H1 (cell line): ENCODE measurements at regions not wholly inside any gene's neighbourhood (a gene's known extent, or its start where the extent isn't known, plus 50 kb on each side); places are given as distances from the start of the nearest gene placed in this dataset.

Source experiments
- ASH2L ChIP-seq: fragments of 200-600, 300-600 bp; sonication (generic); IDR thresholded peaks from one replicate; pipeline ENCODE4 v1.7.1; 2017; ENCODE audit warnings: low read length
- CHD7 ChIP-seq: fragments of 300-600 bp; sonication (generic); IDR thresholded peaks from 2 replicates; pipeline ENCODE4 v1.7.1; 2012; ENCODE audit warnings: low read length, moderate library complexity, mild to moderate bottlenecking, inconsistent platforms; ENCODE audit not compliant: insufficient replicate concordance
- CREB1 ChIP-seq: IDR thresholded peaks from 2 replicates; pipeline ENCODE4 v1.6.1; 2012; ENCODE audit warnings: inconsistent platforms
- JUND ChIP-seq: IDR thresholded peaks from 2 replicates; pipeline ENCODE4 v1.6.1; 2011; ENCODE audit warnings: mild to moderate bottlenecking, improper control_type of control experiment, low read length
- KDM4A ChIP-seq: IDR thresholded peaks from one replicate; pipeline ENCODE4 v1.7.1; 2012; ENCODE audit warnings: low read depth, mild to moderate bottlenecking, moderate library complexity, low read length, inconsistent platforms; ENCODE audit not compliant: severe bottlenecking
- MAX ChIP-seq: IDR thresholded peaks from 2 replicates; pipeline ENCODE4 v1.6.1; 2012; ENCODE audit warnings: inconsistent platforms
- NRF1 ChIP-seq: IDR thresholded peaks from 2 replicates; pipeline ENCODE4 v1.6.1; 2011; ENCODE audit warnings: mild to moderate bottlenecking, low read depth, low read length, improper control_type of control experiment
- SIN3A ChIP-seq, 2 experiments: IDR thresholded peaks in 1 of 2; conservative IDR thresholded peaks in 1 of 2; 2 replicates each; pipeline ENCODE4 v1.6.1; 2011 to 2012; ENCODE audit warnings: low read length in 2 of 2, improper control_type of control experiment in 1 of 2, low read depth in 1 of 2, mild to moderate bottlenecking in 1 of 2
- SP4 ChIP-seq: IDR thresholded peaks from 2 replicates; pipeline ENCODE4 v1.6.1; 2012; ENCODE audit warnings: low read length, inconsistent platforms
- TBP ChIP-seq: IDR thresholded peaks from 2 replicates; pipeline ENCODE4 v1.6.1; 2011; ENCODE audit warnings: low read depth, low read length, improper control_type of control experiment

GRCh38 chr1:244283772-244284171 is 167.9 kb downstream of the ADSS2 start (continued):
- TF ChIP-seq CHD7: no peak
- no peak for TF ChIP-seq SP4
- TF ChIP-seq TBP: no peak
- TF ChIP-seq MAX: no peak
- TF ChIP-seq CREB1: no peak
- TF ChIP-seq KDM4A: no peak
- TF ChIP-seq NRF1: no peak
- TF ChIP-seq ASH2L: no peak
- TF ChIP-seq SIN3A (conservative IDR thresholded peaks at IDR 0.05 in 1 of 2, IDR thresholded peaks at IDR 0.05 in 1 of 2; ENCODE audit: low read depth in 1 of 2, low read length in 2 of 2): no peak
- no peak for TF ChIP-seq JUND
